ENCODE measurements at regions not wholly inside any gene's neighbourhood (a gene's known extent, or its start where the extent isn't known, plus 50 kb on each side); places are given as distances from the start of the nearest gene placed in this dataset.

GRCh38 chr14:98512501-98513251 lies 759.3 kb downstream of the BCL11B start:
- no peaks in the 10 kb centered on the region for H3K4me1 Mint-ChIP-seq (ENCODE audit: low read depth, unreplicated experiment)
- no peaks in the 10 kb centered on the region for H3K9me3 Mint-ChIP-seq (ENCODE audit: unreplicated experiment)
- H3K27me3 ChIP-seq (replicated peaks; ENCODE audit: control insufficient read depth, insufficient read depth, low read length) = no peaks in the 10 kb centered on the region; the same call in 1 of the 2 replicates
- intact Hi-C loops (cut with micrococcal nuclease; ENCODE audit: unreplicated experiment) = no loop called here
- no peak overlapping the region for H3K27ac Mint-ChIP-seq (ENCODE audit: unreplicated experiment)
- BruUV-seq (replicated peaks) = no TSS peak
- no peaks in the 10 kb centered on the region for H3K9me3 ChIP-seq
- TF ChIP-seq CTCF (IDR thresholded peaks at IDR 0.05; ENCODE audit: insufficient read depth in 1 of 2, low read depth in 1 of 2, low read length in 1 of 2, severe bottlenecking in 1 of 2, unreplicated experiment in 1 of 2) = no peak
- H3K27me3 Mint-ChIP-seq (ENCODE audit: insufficient read depth, unreplicated experiment) = peaks cover 3% of the 10 kb centered on the region
- H3K4me1 ChIP-seq = no peaks in the 10 kb centered on the region
- H3K36me3 Mint-ChIP-seq (ENCODE audit: insufficient read depth, unreplicated experiment) = no peaks in the 10 kb centered on the region
- CTCF ChIA-PET = no interaction called here
- DNase-seq = no peak
- H3K36me3 ChIP-seq (ENCODE audit: control insufficient read depth, insufficient read depth, low read length) = no peaks in the 10 kb centered on the region
- no peak overlapping the region for H3K4me3 ChIP-seq (ENCODE audit: low read depth, low read length)
- POLR2A ChIA-PET = no interaction called here
- no peak overlapping the region for H3K4me3 Mint-ChIP-seq (ENCODE audit: unreplicated experiment)

- no TSS peak for BruUV-seq (replicated peaks)
- CTCF ChIA-PET = no interaction called here
- Histone ChIP-seq H3K27me3 (replicated peaks; ENCODE audit: control insufficient read depth, insufficient read depth, low read length) (no peaks in the 10 kb centered on the region; the same call in 1 of the 2 replicates), H3K36me3 (ENCODE audit: control insufficient read depth, insufficient read depth, low read length) (no peaks in the 10 kb centered on the region), H3K9me3 (no peaks in the 10 kb centered on the region), H3K4me1 (no peaks in the 10 kb centered on the region), H3K4me3 (ENCODE audit: low read depth, low read length) (no peak overlapping the region)
- POLR2A ChIA-PET = no interaction called here
- intact Hi-C loops (cut with micrococcal nuclease; ENCODE audit: unreplicated experiment) = no loop called here
- DNase-seq = no peak
- no peak overlapping the region for H3K27ac Mint-ChIP-seq (ENCODE audit: unreplicated experiment)
- H3K36me3 Mint-ChIP-seq (ENCODE audit: insufficient read depth, unreplicated experiment) = no peaks in the 10 kb centered on the region
- no peak overlapping the region for H3K4me3 Mint-ChIP-seq (ENCODE audit: unreplicated experiment)
- no peaks in the 10 kb centered on the region for H3K4me1 Mint-ChIP-seq (ENCODE audit: low read depth, unreplicated experiment)
- no peaks in the 10 kb centered on the region for H3K9me3 Mint-ChIP-seq (ENCODE audit: unreplicated experiment)
- peaks cover 3% of the 10 kb centered on the region for H3K27me3 Mint-ChIP-seq (ENCODE audit: insufficient read depth, unreplicated experiment)
- TF ChIP-seq CTCF (IDR thresholded peaks at IDR 0.05; ENCODE audit: insufficient read depth in 1 of 2, low read depth in 1 of 2, low read length in 1 of 2, severe bottlenecking in 1 of 2, unreplicated experiment in 1 of 2) = no peak
These were observed 758.4 kb downstream of the BCL11B start for GRCh38 chr14:98513558-98513957.

- no peaks in the 10 kb centered on the region for H3K4me1 Mint-ChIP-seq (ENCODE audit: low read depth, unreplicated experiment)
- no TSS peak for BruUV-seq (replicated peaks)
- no peak for TF ChIP-seq CTCF (IDR thresholded peaks at IDR 0.05; ENCODE audit: insufficient read depth in 1 of 2, low read depth in 1 of 2, low read length in 1 of 2, severe bottlenecking in 1 of 2, unreplicated experiment in 1 of 2)
These were observed 758.0 kb downstream of the BCL11B start for GRCh38 chr14:98514016-98514415.

More at GRCh38 chr14:98514016-98514415, 758.0 kb downstream of the BCL11B start:
- Histone ChIP-seq H3K4me3 (ENCODE audit: low read depth, low read length) (no peak overlapping the region), H3K27me3 (replicated peaks; ENCODE audit: control insufficient read depth, insufficient read depth, low read length) (no peaks in the 10 kb centered on the region; the same call in 1 of the 2 replicates), H3K9me3 (no peaks in the 10 kb centered on the region), H3K36me3 (ENCODE audit: control insufficient read depth, insufficient read depth, low read length) (no peaks in the 10 kb centered on the region), H3K4me1 (no peaks in the 10 kb centered on the region)
- H3K27ac Mint-ChIP-seq (ENCODE audit: unreplicated experiment) = no peak overlapping the region
- CTCF ChIA-PET = no interaction called here
- no peak for DNase-seq
- no peaks in the 10 kb centered on the region for H3K9me3 Mint-ChIP-seq (ENCODE audit: unreplicated experiment)
- no peak overlapping the region for H3K4me3 Mint-ChIP-seq (ENCODE audit: unreplicated experiment)
- intact Hi-C loops (cut with micrococcal nuclease; ENCODE audit: unreplicated experiment) = no loop called here
- POLR2A ChIA-PET = no interaction called here
- H3K27me3 Mint-ChIP-seq (ENCODE audit: insufficient read depth, unreplicated experiment) = peaks cover 3% of the 10 kb centered on the region
- H3K36me3 Mint-ChIP-seq (ENCODE audit: insufficient read depth, unreplicated experiment) = no peaks in the 10 kb centered on the region

Data from Caco-2 (cell line).